HG02852 (cell line): ENCODE measurements at regions not wholly inside any gene's neighbourhood (a gene's known extent, or its start where the extent isn't known, plus 50 kb on each side); places are given as distances from the start of the nearest gene placed in this dataset.

Experiments used
- ATAC-seq: cut with Tn5 transposase; IDR thresholded peaks from one replicate; pipeline ENCODE4 v1.9.1; 2021; ENCODE audit warnings: mild to moderate bottlenecking, moderate library complexity; ENCODE audit not compliant: unreplicated experiment

GRCh38 chr1:227378871-227379554 lies 60.7 kb upstream of the CDC42BPA start:
- no peak for ATAC-seq

DNA sequence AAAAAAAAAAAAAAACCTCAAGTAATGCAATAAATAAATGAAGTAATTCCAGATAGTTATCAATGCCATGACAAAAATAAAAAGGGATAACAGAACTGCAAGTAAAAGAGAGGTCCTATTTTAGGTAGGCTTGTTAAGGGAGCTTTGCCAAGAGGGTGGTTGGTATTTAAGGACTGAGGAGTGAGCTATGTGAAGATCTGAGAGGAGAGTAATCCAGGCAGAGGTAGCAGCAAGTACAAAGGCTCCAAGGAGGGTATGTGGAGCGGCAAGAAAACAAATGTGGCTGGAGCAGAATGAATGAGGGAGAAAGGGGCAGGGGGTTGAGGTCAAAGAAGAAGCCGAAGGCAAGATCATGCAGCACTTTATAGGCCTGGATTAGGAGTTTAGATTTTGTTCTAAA lies 59.9 kb upstream of the CDC42BPA start:
- ATAC-seq = no peak

- ATAC-seq = no peak
These were observed 56.6 kb upstream of the CDC42BPA start for GRCh38 chr1:227374846-227375245.

- ATAC-seq = no peak
These were observed 54.4 kb upstream of the CDC42BPA start for GRCh38 chr1:227372726-227373130.

DNA sequence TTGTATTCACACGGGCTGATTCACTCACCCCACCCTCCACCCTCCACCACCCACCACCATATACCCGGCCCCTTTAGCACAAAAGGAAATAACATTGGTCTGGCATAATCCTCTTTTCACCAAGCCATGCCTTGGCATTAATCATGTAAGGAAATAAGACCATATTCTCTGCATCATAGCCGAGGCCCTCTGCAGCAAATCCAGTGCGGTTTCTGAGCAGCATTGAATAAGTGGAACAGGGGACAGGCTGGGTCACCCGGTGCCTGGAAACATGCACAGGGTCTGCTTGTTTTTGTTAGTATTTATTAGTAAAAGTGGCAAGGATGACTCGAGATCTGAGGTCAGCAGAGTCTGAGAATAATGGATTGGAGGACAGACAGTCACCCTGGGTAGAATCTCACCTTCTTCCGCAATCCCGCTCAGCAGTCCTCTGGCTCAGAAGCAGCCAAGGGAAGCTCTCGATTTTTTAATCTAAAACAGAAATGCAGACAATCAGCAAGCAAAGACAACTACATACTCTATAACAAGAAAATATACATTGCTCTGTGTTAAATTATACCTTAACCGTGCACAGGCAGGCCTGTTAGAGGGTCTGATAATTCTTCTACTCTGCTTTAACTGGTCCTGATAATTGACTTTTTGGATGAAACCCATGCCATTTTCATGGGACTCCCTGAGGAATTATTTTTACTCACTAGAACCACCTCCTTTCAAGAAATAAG lies 52.4 kb upstream of the CDC42BPA start:
- ATAC-seq = no peak

DNA sequence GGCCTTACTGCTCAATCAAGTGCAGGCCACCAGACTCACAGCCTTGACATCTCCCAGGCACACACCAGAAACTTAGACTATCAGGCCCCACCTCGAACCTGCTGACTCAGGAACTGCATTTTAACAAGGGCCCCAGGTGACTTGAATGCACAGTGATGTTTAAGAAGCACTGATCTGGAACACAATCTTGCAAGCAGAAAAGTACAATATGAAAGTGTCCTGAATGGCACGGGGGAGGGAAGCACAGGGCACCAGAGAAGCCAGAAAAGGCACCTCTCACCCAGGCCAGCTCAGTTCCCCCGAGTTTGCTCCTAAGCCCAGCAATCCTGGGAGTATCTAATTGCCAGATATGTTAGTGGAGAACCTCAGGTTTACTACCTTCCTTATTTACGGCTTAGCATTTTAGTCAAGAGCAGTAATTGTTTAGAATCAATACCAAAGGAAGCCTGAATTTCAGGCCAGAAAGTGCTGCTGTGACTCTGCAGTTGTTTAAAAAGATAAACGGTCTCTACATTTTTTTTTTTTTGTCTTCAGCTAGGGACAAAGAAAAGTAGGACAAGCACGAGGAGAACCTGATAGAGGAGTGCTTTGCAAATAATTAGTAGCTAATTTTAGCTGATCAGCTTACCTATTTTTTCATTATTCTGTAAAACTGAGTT lies 50.9 kb upstream of the CDC42BPA start:
- ATAC-seq = no peak
